ENCODE measurements at regions not wholly inside any gene's neighbourhood (a gene's known extent, or its start where the extent isn't known, plus 50 kb on each side); places are given as distances from the start of the nearest gene placed in this dataset.

- 64 to 86% (median 83%) methylated on average over 5 of the region's 5 CpGs for WGBS, 3 donors
- Histone ChIP-seq H3K4me1 (ENCODE audit: insufficient read depth) (no peaks in the 10 kb centered on the region), H3K27me3 (no peaks in the 10 kb centered on the region), H3K36me3 (no peaks in the 10 kb centered on the region), H3K27ac (no peak overlapping the region), H3K4me3 (no peak overlapping the region), H3K9me3 (no peaks in the 10 kb centered on the region)
- no peak for DNase-seq
- TF ChIP-seq POLR2A (IDR thresholded peaks at IDR 0.05): no peak
- no peak for TF ChIP-seq EP300 (IDR thresholded peaks at IDR 0.05)
- TF ChIP-seq CTCF (IDR thresholded peaks at IDR 0.05): no peak
- intact Hi-C loops (cut with DNase I): no loop called here
Measured at GRCh38 chr20:39571171-39571570, 609.0 kb downstream of the DHX35 start.

GRCh38 chr20:39568109-39568508 lies 606.0 kb downstream of the DHX35 start:
- Histone ChIP-seq H3K4me1 (ENCODE audit: insufficient read depth) (no peaks in the 10 kb centered on the region), H3K9me3 (no peaks in the 10 kb centered on the region), H3K27ac (no peak overlapping the region), H3K36me3 (no peaks in the 10 kb centered on the region), H3K4me3 (no peak overlapping the region), H3K27me3 (no peaks in the 10 kb centered on the region)
- WGBS, 3 donors: 81 to 94% (median 91%) methylated on average over 1 of the region's 1 CpG
- TF ChIP-seq POLR2A (IDR thresholded peaks at IDR 0.05): no peak
- TF ChIP-seq CTCF (IDR thresholded peaks at IDR 0.05): no peak
- TF ChIP-seq EP300 (IDR thresholded peaks at IDR 0.05): no peak
- intact Hi-C loops (cut with DNase I): no loop called here
- DNase-seq: no peak

- WGBS, 3 donors: 70 to 78% (median 78%) methylated on average over 4 of the region's 4 CpGs
- TF ChIP-seq POLR2A (IDR thresholded peaks at IDR 0.05) (no peak), CTCF (IDR thresholded peaks at IDR 0.05) (no peak), EP300 (IDR thresholded peaks at IDR 0.05) (no peak)
- no peaks in the 10 kb centered on the region for H3K9me3 ChIP-seq
- no peak for DNase-seq
- intact Hi-C loops (cut with DNase I): no loop called here
- H3K36me3 ChIP-seq: no peaks in the 10 kb centered on the region
- no peaks in the 10 kb centered on the region for H3K27me3 ChIP-seq
- H3K4me1 ChIP-seq (ENCODE audit: insufficient read depth): no peaks in the 10 kb centered on the region
- H3K4me3 ChIP-seq: no peak overlapping the region
- H3K27ac ChIP-seq: no peak overlapping the region
Measured at GRCh38 chr20:39563349-39563748, 601.2 kb downstream of the DHX35 start.

GRCh38 chr20:39554341-39554740 lies 592.2 kb downstream of the DHX35 start:
- WGBS, 3 donors: 82 to 92% (median 84%) methylated on average over 3 of the region's 3 CpGs
- intact Hi-C loops (cut with DNase I): no loop called here
- TF ChIP-seq EP300 (IDR thresholded peaks at IDR 0.05): no peak
- no peak for TF ChIP-seq CTCF (IDR thresholded peaks at IDR 0.05)
- no peak for TF ChIP-seq POLR2A (IDR thresholded peaks at IDR 0.05)
- H3K27ac ChIP-seq: no peak overlapping the region
- H3K4me1 ChIP-seq (ENCODE audit: insufficient read depth): no peaks in the 10 kb centered on the region
- DNase-seq: no peak
- H3K27me3 ChIP-seq: no peaks in the 10 kb centered on the region
- H3K36me3 ChIP-seq: no peaks in the 10 kb centered on the region
- no peaks in the 10 kb centered on the region for H3K9me3 ChIP-seq
- no peak overlapping the region for H3K4me3 ChIP-seq

GRCh38 chr20:39553120-39553519 lies 591.0 kb downstream of the DHX35 start:
- no peaks in the 10 kb centered on the region for H3K9me3 ChIP-seq
- DNase-seq: no peak
- no peak overlapping the region for H3K4me3 ChIP-seq
- 79 to 91% (median 85%) methylated on average over 2 of the region's 2 CpGs for WGBS, 3 donors
- intact Hi-C loops (cut with DNase I): no loop called here
- no peak for TF ChIP-seq CTCF (IDR thresholded peaks at IDR 0.05)
- TF ChIP-seq POLR2A (IDR thresholded peaks at IDR 0.05): no peak
- TF ChIP-seq EP300 (IDR thresholded peaks at IDR 0.05): no peak
- no peaks in the 10 kb centered on the region for H3K27me3 ChIP-seq
- H3K27ac ChIP-seq: no peak overlapping the region
- no peaks in the 10 kb centered on the region for H3K36me3 ChIP-seq
- no peaks in the 10 kb centered on the region for H3K4me1 ChIP-seq (ENCODE audit: insufficient read depth)

All from ovary (tissue), 7 donors.